Suppressor macrophage (primary cell): ENCODE measurements at regions not wholly inside any gene's neighbourhood (a gene's known extent, or its start where the extent isn't known, plus 50 kb on each side); places are given as distances from the start of the nearest gene placed in this dataset.
"Not testable (repeated sequence)": the region's sequence is repeated elsewhere in the genome, so short reads cannot be mapped to it uniquely, and the experiment has no call there.

Experiments
- DNase-seq, 4 experiments: peaks; one replicate each; pipeline ENCODE4 v3.0.0-alpha.2; 2020 to 2022

- DNase-seq = no peak
These were observed 688.6 kb downstream of the GALC start for GRCh38 chr14:87304404-87304803.

- no peak for DNase-seq
These were observed 706.2 kb downstream of the GALC start for GRCh38 chr14:87286826-87287225.

- no peak for DNase-seq
These were observed 706.8 kb downstream of the GALC start for GRCh38 chr14:87286191-87286590.

- DNase-seq = no peak
These were observed 707.5 kb downstream of the GALC start for GRCh38 chr14:87285506-87285905.

- DNase-seq = no peak
These were observed 709.4 kb downstream of the GALC start for GRCh38 chr14:87283547-87283946.

- no peak for DNase-seq
These were observed 710.7 kb downstream of the GALC start for GRCh38 chr14:87282266-87282665.

GRCh38 chr14:87278415-87278814 lies 714.6 kb downstream of the GALC start:
- no peak for DNase-seq

- no peak for DNase-seq
These were observed 721.7 kb downstream of the GALC start for GRCh38 chr14:87271331-87271730.

- DNase-seq = no peak
These were observed 724.0 kb downstream of the GALC start for GRCh38 chr14:87268997-87269396.

GRCh38 chr14:87264796-87265195 lies 728.2 kb downstream of the GALC start:
- DNase-seq = no peak

GRCh38 chr14:87264272-87264785 lies 728.7 kb downstream of the GALC start:
- DNase-seq = no peak

- no peak for DNase-seq
These were observed 731.4 kb downstream of the GALC start for GRCh38 chr14:87261621-87262020.

GRCh38 chr14:87260460-87260859 lies 732.5 kb downstream of the GALC start:
- DNase-seq = no peak

- DNase-seq = no peak
These were observed 735.6 kb downstream of the GALC start for GRCh38 chr14:87257421-87257820.

GRCh38 chr14:87255058-87255457 lies 737.9 kb downstream of the GALC start:
- no peak for DNase-seq

GRCh38 chr14:87254331-87254874 lies 738.6 kb downstream of the GALC start:
- DNase-seq = no peak

GRCh38 chr14:87253791-87254190 lies 739.2 kb downstream of the GALC start:
- not testable (repeated sequence) for DNase-seq

- no peak for DNase-seq
These were observed 740.9 kb downstream of the GALC start for GRCh38 chr14:87252103-87252502.

- DNase-seq = no peak
These were observed 742.0 kb downstream of the GALC start for GRCh38 chr14:87251011-87251410.

- DNase-seq = no peak
These were observed 751.8 kb downstream of the GALC start for GRCh38 chr14:87241018-87241768.

GRCh38 chr14:87240319-87240718 lies 752.7 kb downstream of the GALC start:
- DNase-seq = not testable (repeated sequence)

- no peak for DNase-seq
These were observed 759.1 kb downstream of the GALC start for GRCh38 chr14:87233806-87234384.

GRCh38 chr14:87233266-87233665 lies 759.7 kb downstream of the GALC start:
- no peak for DNase-seq
